OCI-LY7 (cell line): ENCODE measurements at regions not wholly inside any gene's neighbourhood (a gene's known extent, or its start where the extent isn't known, plus 50 kb on each side); places are given as distances from the start of the nearest gene placed in this dataset.

Experiments
- BruUV-seq: library from RNA; stranded (reverse); fragments of 400-500 nt; replicated peaks from 2 replicates; lab custom pipeline; 2021; lab: Mats Ljungman, UMichigan
- CTCF ChIA-PET: fragments of 300-600 bp; sonication (Branson Sonifier 250); formaldehyde crosslinking; loops from one replicate; lab custom pipeline; 2022; ENCODE audit warnings: antibody characterized with exemption; ENCODE audit not compliant: unreplicated experiment; lab: Charles Lee
- POLR2A ChIA-PET: fragments of 300-600 bp; sonication (Branson Sonifier 250); formaldehyde crosslinking; loops from one replicate; lab custom pipeline; 2022; ENCODE audit warnings: antibody characterized with exemption; lab: Charles Lee
- DNase-seq: peaks from one replicate; pipeline ENCODE4 v3.0.0-alpha.2; 2015; ENCODE audit warnings: low spot score
- H2AFZ ChIP-seq: fragments of 200-600 bp; sonication (generic), shearing (Covaris generic); 2 replicates; pipeline ENCODE4 v1.6.1; 2014; ENCODE audit warnings: mild to moderate bottlenecking, antibody characterized with exemption, low read length, moderate library complexity
- H3K27ac ChIP-seq: fragments of 200-600 bp; sonication (generic); 2 replicates; pipeline ENCODE4 v1.5.1; 2014; ENCODE audit warnings: mixed run types, low read depth, mild to moderate bottlenecking, moderate library complexity, low read length, inconsistent platforms; ENCODE audit not compliant: poor library complexity, severe bottlenecking
- H3K36me3 ChIP-seq: fragments of 200-600 bp; sonication (generic); 2 replicates; pipeline ENCODE4 v1.6.1; 2014; ENCODE audit warnings: mild to moderate bottlenecking, antibody characterized with exemption, low read length, moderate library complexity, mixed read lengths; ENCODE audit not compliant: insufficient read depth
- H3K4me1 ChIP-seq: fragments of 200-600 bp; sonication (generic); 2 replicates; pipeline ENCODE4 v1.5.1; 2014; ENCODE audit warnings: mild to moderate bottlenecking, low read length; ENCODE audit not compliant: insufficient read depth, poor library complexity, severe bottlenecking
- H3K4me2 ChIP-seq: fragments of 200-600 bp; sonication (generic); 2 replicates; pipeline ENCODE4 v1.6.1; 2014; ENCODE audit warnings: mild to moderate bottlenecking, low read length
- H3K4me3 ChIP-seq: fragments of 200-600 bp; sonication (generic); 2 replicates; pipeline ENCODE4 v1.5.1; 2014; ENCODE audit warnings: mild to moderate bottlenecking, low read depth, low read length; ENCODE audit not compliant: poor library complexity, severe bottlenecking
- H3K79me2 ChIP-seq: fragments of 200-600 bp; sonication (generic); 2 replicates; pipeline ENCODE4 v1.6.1; 2016; ENCODE audit warnings: low read depth, mild to moderate bottlenecking, low read length, moderate library complexity, mixed read lengths; ENCODE audit not compliant: insufficient read depth
- H3K9me2 ChIP-seq: fragments of 200-600 bp; sonication (generic); 2 replicates; pipeline ENCODE4 v1.6.1; 2016; ENCODE audit warnings: mild to moderate bottlenecking, low read length, mixed read lengths; ENCODE audit not compliant: insufficient read depth
- H3K9me3 ChIP-seq: fragments of 200-600 bp; sonication (generic); 2 replicates; pipeline ENCODE4 v1.6.1; 2014; ENCODE audit warnings: mild to moderate bottlenecking, mixed run types, low read length, mixed read lengths
- H4K20me1 ChIP-seq: fragments of 200-600 bp; sonication (generic); 2 replicates; pipeline ENCODE4 v1.6.1; 2014; ENCODE audit warnings: mild to moderate bottlenecking, antibody characterized with exemption, low read length, moderate library complexity, mixed read lengths; ENCODE audit not compliant: insufficient read depth
- EZH2phosphoT487 ChIP-seq: fragments of 200-600 bp; sonication (generic); IDR thresholded peaks from 2 replicates; pipeline ENCODE4 v1.6.1; 2018; ENCODE audit warnings: low read depth, borderline replicate concordance, mild to moderate bottlenecking, mixed run types, antibody characterized with exemption, low read length, moderate library complexity, mixed read lengths
- intact Hi-C: fragments of 100-400 bp; cut with micrococcal nuclease; formaldehyde crosslinking; loops from one replicate; pipeline ENCODE4 v1.10.0; 2022; ENCODE audit not compliant: unreplicated experiment
- TF ChIP-seq, protein P1 (sequence below): fragments of 200-600 bp; sonication (generic); conservative IDR thresholded peaks from 2 replicates; pipeline ENCODE4 v1.5.1; 2014; ENCODE audit warnings: mild to moderate bottlenecking, antibody characterized with exemption, low read length, moderate library complexity, mixed read lengths

DNA sequence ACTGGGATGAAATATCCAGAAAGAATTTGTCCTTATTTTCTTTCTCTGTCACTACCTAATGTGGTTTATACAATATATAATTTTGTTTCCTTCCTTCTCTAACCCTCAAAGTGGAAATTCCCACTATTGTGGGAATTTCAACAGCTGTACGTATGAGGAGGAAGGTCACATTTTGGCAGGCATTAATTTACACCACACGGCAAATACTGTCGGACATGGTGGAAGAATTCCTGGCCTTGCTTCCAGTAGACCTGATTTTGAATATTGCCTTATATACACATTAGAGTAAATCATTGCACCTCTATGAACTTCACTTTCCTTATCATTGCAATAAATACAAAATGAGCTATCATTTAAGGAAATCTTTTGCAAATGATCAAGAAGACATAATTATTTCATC lies 358.1 kb upstream of the ETAA1 start:
- Histone ChIP-seq H3K79me2 (no peaks in the 10 kb centered on the region), H3K9me2 (no peaks in the 10 kb centered on the region), H3K4me1 (no peaks in the 10 kb centered on the region), H2AFZ (no peak overlapping the region), H3K27ac (no peak overlapping the region), H4K20me1 (no peaks in the 10 kb centered on the region), H3K9me3 (no peaks in the 10 kb centered on the region), H3K36me3 (no peaks in the 10 kb centered on the region), H3K4me2 (no peak overlapping the region), H3K4me3 (no peak overlapping the region)
- TF ChIP-seq, protein P1, sequence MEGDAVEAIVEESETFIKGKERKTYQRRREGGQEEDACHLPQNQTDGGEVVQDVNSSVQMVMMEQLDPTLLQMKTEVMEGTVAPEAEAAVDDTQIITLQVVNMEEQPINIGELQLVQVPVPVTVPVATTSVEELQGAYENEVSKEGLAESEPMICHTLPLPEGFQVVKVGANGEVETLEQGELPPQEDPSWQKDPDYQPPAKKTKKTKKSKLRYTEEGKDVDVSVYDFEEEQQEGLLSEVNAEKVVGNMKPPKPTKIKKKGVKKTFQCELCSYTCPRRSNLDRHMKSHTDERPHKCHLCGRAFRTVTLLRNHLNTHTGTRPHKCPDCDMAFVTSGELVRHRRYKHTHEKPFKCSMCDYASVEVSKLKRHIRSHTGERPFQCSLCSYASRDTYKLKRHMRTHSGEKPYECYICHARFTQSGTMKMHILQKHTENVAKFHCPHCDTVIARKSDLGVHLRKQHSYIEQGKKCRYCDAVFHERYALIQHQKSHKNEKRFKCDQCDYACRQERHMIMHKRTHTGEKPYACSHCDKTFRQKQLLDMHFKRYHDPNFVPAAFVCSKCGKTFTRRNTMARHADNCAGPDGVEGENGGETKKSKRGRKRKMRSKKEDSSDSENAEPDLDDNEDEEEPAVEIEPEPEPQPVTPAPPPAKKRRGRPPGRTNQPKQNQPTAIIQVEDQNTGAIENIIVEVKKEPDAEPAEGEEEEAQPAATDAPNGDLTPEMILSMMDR = no peak
- no peak for TF ChIP-seq EZH2phosphoT487
- DNase-seq = no peak
- intact Hi-C loops = no loop called here
- ChIA-PET CTCF (no interaction called here), POLR2A (no interaction called here)
- BruUV-seq = no TSS peak

DNA sequence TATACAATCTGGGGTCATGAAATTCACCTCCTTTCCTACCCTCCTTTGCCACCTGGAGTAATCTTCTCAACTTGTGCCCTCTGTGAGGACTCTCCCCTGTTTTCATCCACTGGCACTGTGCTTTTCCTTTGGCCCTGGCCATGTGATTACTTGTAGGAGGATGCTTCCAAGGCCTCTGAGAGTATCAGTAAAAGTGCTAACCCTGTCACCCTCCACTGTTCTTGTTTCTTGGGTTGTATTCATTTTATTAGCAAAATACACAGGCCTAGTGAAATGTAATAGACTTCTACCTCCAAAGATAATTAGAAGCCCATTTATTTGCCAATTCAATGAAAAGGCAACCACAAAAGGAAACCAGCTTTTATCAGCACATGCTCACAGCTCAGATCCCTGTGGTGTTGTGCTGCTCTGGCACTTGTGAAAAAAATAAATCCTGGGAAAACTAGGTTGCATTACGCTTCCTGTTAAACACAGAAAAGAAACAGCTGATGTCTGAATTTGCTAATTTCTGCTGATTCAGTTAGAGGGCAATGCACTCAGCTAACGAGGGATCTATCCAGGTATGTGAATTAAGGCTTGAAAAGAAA lies 357.5 kb upstream of the ETAA1 start:
- no peak for TF ChIP-seq EZH2phosphoT487
- TF ChIP-seq, protein P1 = no peak
- no peaks in the 10 kb centered on the region for H3K4me1 ChIP-seq
- no TSS peak for BruUV-seq
- H3K36me3 ChIP-seq = no peaks in the 10 kb centered on the region
- DNase-seq = no peak
- no peaks in the 10 kb centered on the region for H3K9me3 ChIP-seq
- CTCF ChIA-PET = no interaction called here
- intact Hi-C loops = no loop called here
- POLR2A ChIA-PET = no interaction called here
- no peaks in the 10 kb centered on the region for H3K9me2 ChIP-seq
- H4K20me1 ChIP-seq = no peaks in the 10 kb centered on the region
- H3K27ac ChIP-seq = no peak overlapping the region
- H3K4me3 ChIP-seq = no peak overlapping the region
- H3K4me2 ChIP-seq = no peak overlapping the region
- no peaks in the 10 kb centered on the region for H3K79me2 ChIP-seq
- no peak overlapping the region for H2AFZ ChIP-seq

DNA sequence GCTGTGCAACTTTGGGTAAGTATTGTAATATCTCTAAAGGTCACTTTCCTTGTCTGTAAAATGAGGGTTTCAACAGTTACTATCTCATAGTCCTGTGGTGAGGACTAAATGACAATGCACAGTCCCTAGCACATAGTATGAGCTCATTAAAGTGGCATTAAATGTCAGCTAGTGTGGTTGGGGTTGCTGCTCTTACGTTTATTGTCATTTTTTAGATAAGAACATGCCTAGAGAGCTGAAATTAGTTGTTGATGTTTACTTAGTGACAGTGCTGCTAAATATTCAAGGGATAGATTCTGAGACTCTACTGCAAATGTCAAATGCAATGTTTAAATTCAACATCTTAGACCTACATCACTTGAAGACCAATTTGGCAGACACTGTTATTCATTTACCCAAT lies 356.1 kb upstream of the ETAA1 start:
- ChIA-PET CTCF (no interaction called here), POLR2A (no interaction called here)
- no TSS peak for BruUV-seq
- TF ChIP-seq, protein P1 = no peak
- no peak for TF ChIP-seq EZH2phosphoT487
- no peak overlapping the region for H3K4me3 ChIP-seq
- intact Hi-C loops = no loop called here
- no peaks in the 10 kb centered on the region for H4K20me1 ChIP-seq
- H3K36me3 ChIP-seq = no peaks in the 10 kb centered on the region
- H3K79me2 ChIP-seq = no peaks in the 10 kb centered on the region
- H3K4me1 ChIP-seq = no peaks in the 10 kb centered on the region
- H2AFZ ChIP-seq = no peak overlapping the region
- H3K27ac ChIP-seq = no peak overlapping the region
- DNase-seq = no peak
- no peaks in the 10 kb centered on the region for H3K9me3 ChIP-seq
- no peaks in the 10 kb centered on the region for H3K9me2 ChIP-seq
- no peak overlapping the region for H3K4me2 ChIP-seq
